ENCODE measurements at regions not wholly inside any gene's neighbourhood (a gene's known extent, or its start where the extent isn't known, plus 50 kb on each side); places are given as distances from the start of the nearest gene placed in this dataset.

DNA sequence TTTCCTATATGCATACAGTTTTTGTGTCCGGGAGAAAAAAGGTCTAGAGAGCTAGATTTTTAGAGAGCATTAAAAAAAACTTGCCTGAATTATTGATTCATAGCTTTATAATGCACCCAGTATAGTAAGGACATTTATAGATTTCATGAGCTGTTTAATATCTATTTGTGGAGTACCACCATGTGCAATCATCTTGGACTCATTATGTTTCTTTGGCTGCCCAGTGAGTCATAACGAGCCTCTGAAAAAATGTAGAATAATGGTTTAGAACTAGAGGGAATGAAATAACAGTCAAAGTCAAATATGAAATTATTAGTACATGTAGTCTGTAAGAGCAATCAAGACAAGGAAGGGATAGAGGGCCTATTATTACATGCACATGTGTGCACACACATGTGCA is 350.0 kb downstream of the CD83 start:
- TF ChIP-seq GATA2 (IDR thresholded peaks at IDR 0.05; ENCODE audit: low read depth, low read length) (no peak), GATA3 (IDR thresholded peaks at IDR 0.05; ENCODE audit: low read depth, low read length) (no peak)
